ENCODE measurements at regions not wholly inside any gene's neighbourhood (a gene's known extent, or its start where the extent isn't known, plus 50 kb on each side); places are given as distances from the start of the nearest gene placed in this dataset.

DNA sequence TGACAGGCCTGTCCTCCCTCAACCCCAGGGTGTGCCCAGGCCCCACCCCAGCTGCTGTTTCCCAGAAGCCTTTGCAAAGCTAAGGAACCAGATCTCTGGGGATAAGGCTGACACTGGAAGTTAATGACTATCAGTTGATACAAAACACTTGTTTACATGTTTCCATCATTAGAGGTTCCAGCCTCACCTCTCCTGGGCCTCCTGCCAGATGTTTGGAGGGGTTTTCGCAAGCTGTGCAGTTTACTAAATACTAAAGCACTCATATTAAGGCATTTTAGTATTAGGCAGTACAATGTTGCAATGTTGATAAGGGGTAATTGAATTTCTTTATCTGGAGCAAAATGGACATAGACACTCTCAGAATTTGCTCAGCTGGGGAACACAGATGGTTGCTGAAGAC is 218.7 kb downstream of the INSC start (continued):
- TF ChIP-seq, protein P1, sequence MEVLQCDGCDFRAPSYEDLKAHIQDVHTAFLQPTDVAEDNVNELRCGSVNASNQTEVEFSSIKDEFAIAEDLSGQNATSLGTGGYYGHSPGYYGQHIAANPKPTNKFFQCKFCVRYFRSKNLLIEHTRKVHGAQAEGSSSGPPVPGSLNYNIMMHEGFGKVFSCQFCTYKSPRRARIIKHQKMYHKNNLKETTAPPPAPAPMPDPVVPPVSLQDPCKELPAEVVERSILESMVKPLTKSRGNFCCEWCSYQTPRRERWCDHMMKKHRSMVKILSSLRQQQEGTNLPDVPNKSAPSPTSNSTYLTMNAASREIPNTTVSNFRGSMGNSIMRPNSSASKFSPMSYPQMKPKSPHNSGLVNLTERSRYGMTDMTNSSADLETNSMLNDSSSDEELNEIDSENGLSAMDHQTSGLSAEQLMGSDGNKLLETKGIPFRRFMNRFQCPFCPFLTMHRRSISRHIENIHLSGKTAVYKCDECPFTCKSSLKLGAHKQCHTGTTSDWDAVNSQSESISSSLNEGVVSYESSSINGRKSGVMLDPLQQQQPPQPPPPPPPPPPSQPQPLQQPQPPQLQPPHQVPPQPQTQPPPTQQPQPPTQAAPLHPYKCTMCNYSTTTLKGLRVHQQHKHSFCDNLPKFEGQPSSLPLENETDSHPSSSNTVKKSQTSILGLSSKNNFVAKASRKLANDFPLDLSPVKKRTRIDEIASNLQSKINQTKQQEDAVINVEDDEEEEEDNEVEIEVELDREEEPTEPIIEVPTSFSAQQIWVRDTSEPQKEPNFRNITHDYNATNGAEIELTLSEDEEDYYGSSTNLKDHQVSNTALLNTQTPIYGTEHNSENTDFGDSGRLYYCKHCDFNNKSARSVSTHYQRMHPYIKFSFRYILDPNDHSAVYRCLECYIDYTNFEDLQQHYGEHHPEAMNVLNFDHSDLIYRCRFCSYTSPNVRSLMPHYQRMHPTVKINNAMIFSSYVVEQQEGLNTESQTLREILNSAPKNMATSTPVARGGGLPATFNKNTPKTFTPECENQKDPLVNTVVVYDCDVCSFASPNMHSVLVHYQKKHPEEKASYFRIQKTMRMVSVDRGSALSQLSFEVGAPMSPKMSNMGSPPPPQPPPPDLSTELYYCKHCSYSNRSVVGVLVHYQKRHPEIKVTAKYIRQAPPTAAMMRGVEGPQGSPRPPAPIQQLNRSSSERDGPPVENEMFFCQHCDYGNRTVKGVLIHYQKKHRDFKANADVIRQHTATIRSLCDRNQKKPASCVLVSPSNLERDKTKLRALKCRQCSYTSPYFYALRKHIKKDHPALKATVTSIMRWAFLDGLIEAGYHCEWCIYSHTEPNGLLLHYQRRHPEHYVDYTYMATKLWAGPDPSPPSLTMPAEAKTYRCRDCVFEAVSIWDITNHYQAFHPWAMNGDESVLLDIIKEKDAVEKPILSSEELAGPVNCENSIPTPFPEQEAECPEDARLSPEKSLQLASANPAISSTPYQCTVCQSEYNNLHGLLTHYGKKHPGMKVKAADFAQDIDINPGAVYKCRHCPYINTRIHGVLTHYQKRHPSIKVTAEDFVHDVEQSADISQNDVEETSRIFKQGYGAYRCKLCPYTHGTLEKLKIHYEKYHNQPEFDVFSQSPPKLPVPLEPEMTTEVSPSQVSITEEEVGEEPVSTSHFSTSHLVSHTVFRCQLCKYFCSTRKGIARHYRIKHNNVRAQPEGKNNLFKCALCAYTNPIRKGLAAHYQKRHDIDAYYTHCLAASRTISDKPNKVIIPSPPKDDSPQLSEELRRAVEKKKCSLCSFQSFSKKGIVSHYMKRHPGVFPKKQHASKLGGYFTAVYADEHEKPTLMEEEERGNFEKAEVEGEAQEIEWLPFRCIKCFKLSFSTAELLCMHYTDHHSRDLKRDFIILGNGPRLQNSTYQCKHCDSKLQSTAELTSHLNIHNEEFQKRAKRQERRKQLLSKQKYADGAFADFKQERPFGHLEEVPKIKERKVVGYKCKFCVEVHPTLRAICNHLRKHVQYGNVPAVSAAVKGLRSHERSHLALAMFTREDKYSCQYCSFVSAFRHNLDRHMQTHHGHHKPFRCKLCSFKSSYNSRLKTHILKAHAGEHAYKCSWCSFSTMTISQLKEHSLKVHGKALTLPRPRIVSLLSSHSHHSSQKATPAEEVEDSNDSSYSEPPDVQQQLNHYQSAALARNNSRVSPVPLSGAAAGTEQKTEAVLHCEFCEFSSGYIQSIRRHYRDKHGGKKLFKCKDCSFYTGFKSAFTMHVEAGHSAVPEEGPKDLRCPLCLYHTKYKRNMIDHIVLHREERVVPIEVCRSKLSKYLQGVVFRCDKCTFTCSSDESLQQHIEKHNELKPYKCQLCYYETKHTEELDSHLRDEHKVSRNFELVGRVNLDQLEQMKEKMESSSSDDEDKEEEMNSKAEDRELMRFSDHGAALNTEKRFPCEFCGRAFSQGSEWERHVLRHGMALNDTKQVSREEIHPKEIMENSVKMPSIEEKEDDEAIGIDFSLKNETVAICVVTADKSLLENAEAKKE (CRISPR knock-in tag; IDR thresholded peaks at IDR 0.05): no peak
- TF ChIP-seq JUNB (IDR thresholded peaks at IDR 0.05; ENCODE audit: unreplicated experiment): no peak
- TF ChIP-seq, protein P2, sequence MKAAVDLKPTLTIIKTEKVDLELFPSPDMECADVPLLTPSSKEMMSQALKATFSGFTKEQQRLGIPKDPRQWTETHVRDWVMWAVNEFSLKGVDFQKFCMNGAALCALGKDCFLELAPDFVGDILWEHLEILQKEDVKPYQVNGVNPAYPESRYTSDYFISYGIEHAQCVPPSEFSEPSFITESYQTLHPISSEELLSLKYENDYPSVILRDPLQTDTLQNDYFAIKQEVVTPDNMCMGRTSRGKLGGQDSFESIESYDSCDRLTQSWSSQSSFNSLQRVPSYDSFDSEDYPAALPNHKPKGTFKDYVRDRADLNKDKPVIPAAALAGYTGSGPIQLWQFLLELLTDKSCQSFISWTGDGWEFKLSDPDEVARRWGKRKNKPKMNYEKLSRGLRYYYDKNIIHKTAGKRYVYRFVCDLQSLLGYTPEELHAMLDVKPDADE (IDR thresholded peaks at IDR 0.05): no peak
- TF ChIP-seq NANOG (IDR thresholded peaks at IDR 0.05; ENCODE audit: borderline replicate concordance): no peak

DNA sequence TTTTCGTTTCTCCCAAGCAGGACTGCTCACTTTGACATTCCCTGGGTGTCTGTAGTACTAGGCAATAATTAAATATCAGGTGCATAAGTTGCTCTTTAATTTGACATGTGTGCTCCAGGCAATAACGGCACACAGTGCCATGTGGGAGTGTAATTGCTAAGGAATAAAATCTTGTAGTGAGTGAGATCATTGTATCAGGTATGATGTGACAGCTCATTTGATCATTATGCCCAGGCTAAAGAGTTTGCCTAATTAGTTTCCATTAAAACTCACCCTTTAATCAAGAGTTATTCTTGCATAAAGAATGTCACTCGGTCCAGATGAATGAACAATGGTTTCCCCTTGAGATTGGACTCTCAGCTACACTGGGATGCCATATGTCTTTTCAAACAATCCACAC is 220.0 kb downstream of the INSC start:
- Histone ChIP-seq H3K79me2 (replicated peaks; ENCODE audit: insufficient read depth) (no peaks in the 10 kb centered on the region), H3K4me2 (no peak overlapping the region)
- H3K36me3 Mint-ChIP-seq (ENCODE audit: low read depth): peaks cover 10% of the 10 kb centered on the region
- TF ChIP-seq STAT1 (IDR thresholded peaks at IDR 0.05; ENCODE audit: unreplicated experiment) (no peak), ZNF114 (CRISPR knock-in tag; IDR thresholded peaks at IDR 0.05) (no peak), POLR2AphosphoS5 (IDR thresholded peaks at IDR 0.05; ENCODE audit: low read depth) (no peak), EZH2 (IDR thresholded peaks at IDR 0.05; ENCODE audit: low read depth, unreplicated experiment) (no peak), JUNB (IDR thresholded peaks at IDR 0.05; ENCODE audit: unreplicated experiment) (no peak), NANOG (IDR thresholded peaks at IDR 0.05; ENCODE audit: borderline replicate concordance) (no peak), ZNF331 (CRISPR knock-in tag; IDR thresholded peaks at IDR 0.05; ENCODE audit: low read depth) (no peak)
- TF ChIP-seq, protein P2 (IDR thresholded peaks at IDR 0.05): no peak
- TF ChIP-seq, protein P3, sequence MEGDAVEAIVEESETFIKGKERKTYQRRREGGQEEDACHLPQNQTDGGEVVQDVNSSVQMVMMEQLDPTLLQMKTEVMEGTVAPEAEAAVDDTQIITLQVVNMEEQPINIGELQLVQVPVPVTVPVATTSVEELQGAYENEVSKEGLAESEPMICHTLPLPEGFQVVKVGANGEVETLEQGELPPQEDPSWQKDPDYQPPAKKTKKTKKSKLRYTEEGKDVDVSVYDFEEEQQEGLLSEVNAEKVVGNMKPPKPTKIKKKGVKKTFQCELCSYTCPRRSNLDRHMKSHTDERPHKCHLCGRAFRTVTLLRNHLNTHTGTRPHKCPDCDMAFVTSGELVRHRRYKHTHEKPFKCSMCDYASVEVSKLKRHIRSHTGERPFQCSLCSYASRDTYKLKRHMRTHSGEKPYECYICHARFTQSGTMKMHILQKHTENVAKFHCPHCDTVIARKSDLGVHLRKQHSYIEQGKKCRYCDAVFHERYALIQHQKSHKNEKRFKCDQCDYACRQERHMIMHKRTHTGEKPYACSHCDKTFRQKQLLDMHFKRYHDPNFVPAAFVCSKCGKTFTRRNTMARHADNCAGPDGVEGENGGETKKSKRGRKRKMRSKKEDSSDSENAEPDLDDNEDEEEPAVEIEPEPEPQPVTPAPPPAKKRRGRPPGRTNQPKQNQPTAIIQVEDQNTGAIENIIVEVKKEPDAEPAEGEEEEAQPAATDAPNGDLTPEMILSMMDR (conservative IDR thresholded peaks at IDR 0.05; ENCODE audit: low read depth in 2 of 2): no peak

More for the DNA sequence above, 220.0 kb downstream of the INSC start:
- H3K4me3 Mint-ChIP-seq: no peak overlapping the region
- no peaks in the 10 kb centered on the region for H3K27me3 Mint-ChIP-seq (ENCODE audit: insufficient read depth, low read depth, poor library complexity)
- H2AFZ ChIP-seq: no peak overlapping the region
- no peaks in the 10 kb centered on the region for H4K20me1 ChIP-seq (replicated peaks; ENCODE audit: insufficient read depth)
- H3K27ac Mint-ChIP-seq: no peak overlapping the region
- peaks cover 10% of the 10 kb centered on the region; the same call in 1 of the 2 replicates for H3K9me2 ChIP-seq (ENCODE audit: insufficient read depth)
- H3K4me1 ChIP-seq (ENCODE audit: insufficient read depth): no peaks in the 10 kb centered on the region; the same call in 1 of the 2 replicates
- no peak overlapping the region for H3K4me3 ChIP-seq
- H3K9me3 Mint-ChIP-seq: peaks cover 11% of the 10 kb centered on the region
- no peaks in the 10 kb centered on the region for H3F3A ChIP-seq (replicated peaks; ENCODE audit: low read depth)
- no peak overlapping the region for H3K27ac ChIP-seq (ENCODE audit: low read depth)
- DNase-seq (ENCODE audit: low spot score) (no peak), ATAC-seq (no peak)
- no peaks in the 10 kb centered on the region for H3K27me3 ChIP-seq (ENCODE audit: insufficient read depth)
- H3K4me1 Mint-ChIP-seq: peaks cover 11% of the 10 kb centered on the region; the same call in 2 of the 3 replicates
- no peaks in the 10 kb centered on the region for H3K36me3 ChIP-seq (ENCODE audit: insufficient read depth)
